ENCODE measurements at regions not wholly inside any gene's neighbourhood (a gene's known extent, or its start where the extent isn't known, plus 50 kb on each side); places are given as distances from the start of the nearest gene placed in this dataset.
"Not testable (repeated sequence)": the region's sequence is repeated elsewhere in the genome, so short reads cannot be mapped to it uniquely, and the experiment has no call there.

DNA sequence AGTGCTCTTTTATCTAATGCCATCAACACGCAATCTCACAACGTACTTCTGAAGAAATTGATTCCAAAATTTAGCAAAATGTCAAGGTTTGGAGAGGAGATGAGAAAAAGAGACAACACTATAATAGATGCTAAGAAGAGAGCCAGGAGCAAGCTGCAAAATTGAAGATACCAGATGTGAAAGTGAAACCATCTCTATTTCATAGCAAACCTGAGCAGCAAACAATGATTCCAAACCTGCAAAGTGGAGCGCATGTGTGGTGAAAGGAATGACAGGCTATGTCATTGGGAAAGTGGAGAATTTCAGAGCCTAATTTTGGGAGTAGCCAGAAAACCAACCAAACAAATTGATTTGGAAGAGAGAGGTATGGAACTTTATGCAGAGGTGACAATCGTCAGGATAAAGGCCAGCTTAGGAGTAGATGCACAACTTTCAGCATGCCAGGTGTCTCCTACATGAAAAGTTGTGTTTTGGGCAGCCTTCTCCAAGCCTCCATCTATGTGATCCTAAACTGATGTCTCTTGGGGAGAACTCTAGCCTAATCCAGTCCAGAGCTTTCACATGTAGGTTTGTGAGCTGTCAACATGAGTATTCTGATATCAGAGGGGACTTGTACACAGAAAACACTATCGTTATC lies 158.4 kb upstream of the FNDC3A start:
- H3K4me3 ChIP-seq, result peak overlapping the region in 2 of 3 donors; percentile 10
- H3K4me1 ChIP-seq, result peaks cover 0 to 9% (median 5%) of the 10 kb centered on the region in 4 donors
- ATAC-seq (peak; percentile 81 to 96 (median 86)), DNase-seq (no peak)
- intact Hi-C loops (cut with DNase I), result no loop called here
- no peak overlapping the region for H3K27ac ChIP-seq
- no peaks in the 10 kb centered on the region for H3K27me3 ChIP-seq
- TF ChIP-seq, protein P1, sequence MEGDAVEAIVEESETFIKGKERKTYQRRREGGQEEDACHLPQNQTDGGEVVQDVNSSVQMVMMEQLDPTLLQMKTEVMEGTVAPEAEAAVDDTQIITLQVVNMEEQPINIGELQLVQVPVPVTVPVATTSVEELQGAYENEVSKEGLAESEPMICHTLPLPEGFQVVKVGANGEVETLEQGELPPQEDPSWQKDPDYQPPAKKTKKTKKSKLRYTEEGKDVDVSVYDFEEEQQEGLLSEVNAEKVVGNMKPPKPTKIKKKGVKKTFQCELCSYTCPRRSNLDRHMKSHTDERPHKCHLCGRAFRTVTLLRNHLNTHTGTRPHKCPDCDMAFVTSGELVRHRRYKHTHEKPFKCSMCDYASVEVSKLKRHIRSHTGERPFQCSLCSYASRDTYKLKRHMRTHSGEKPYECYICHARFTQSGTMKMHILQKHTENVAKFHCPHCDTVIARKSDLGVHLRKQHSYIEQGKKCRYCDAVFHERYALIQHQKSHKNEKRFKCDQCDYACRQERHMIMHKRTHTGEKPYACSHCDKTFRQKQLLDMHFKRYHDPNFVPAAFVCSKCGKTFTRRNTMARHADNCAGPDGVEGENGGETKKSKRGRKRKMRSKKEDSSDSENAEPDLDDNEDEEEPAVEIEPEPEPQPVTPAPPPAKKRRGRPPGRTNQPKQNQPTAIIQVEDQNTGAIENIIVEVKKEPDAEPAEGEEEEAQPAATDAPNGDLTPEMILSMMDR (IDR thresholded peaks at IDR 0.05), result no peak
- TF ChIP-seq POLR2A (IDR thresholded peaks at IDR 0.05), result no peak
- H3K36me3 ChIP-seq, result no peaks in the 10 kb centered on the region
- H3K9me3 ChIP-seq, result no peaks in the 10 kb centered on the region
- 42% methylated on average over 5 of the region's 5 CpGs for WGBS (ENCODE audit: insufficient coverage, low coverage, low lambda C conversion rate, missing lambda C conversion rate)

DNA sequence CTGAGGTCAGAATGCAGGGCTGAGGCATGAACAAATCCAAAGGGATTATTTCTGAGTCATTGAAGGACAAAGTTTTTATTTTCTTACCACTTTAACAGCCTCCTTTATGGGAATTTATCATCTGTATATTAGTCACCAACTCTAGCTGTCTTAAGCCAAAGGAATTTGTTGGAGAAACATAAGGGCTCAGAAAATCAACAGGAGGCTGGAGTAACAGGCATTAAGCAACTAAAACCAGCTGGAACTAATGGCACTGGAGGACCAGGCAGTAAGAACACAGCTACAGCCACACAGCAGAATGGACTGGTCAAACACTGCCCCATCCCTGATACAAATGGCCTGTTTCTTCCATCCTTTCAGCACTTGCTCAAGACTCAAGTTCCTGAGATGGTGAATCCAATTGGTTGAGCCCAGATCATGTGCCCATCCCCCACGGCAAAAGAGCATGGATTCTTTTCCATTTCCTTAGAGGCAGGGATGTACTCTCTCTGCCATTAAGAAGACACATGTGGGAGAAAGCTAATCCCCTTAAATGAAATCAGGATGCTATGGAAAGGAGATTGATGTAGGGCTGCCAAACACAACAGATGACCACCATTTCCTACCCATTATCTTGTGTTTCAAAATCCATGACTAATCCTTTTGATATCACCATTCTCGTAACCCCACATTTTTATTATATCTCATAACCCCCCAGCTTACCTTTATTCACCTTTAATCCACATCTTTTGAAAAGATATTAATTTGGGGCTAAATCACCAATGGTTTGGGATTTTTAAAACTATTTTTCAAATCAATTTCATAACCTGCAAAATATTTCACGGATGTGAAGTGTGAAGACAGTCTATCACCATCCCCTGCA lies 157.0 kb upstream of the FNDC3A start:
- DNase-seq, result no peak

DNA sequence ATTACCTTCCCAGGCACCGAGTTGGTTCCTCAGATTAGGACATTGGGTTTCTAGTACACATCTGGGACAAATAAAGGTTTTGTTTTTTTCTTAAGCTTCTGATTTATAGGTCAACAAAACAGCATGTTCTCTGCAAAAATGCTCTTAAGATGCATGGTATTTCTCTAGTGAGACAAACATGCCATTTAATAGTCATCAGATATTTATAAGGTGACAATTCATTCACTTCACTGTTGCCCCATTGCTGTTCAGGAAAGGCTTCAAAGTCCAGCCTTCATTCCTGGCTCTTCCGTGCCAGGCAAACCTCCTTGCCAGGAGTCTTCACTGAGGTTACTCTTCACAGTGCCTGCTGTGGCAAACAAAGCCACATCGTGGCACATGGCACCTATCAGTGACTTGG lies 156.3 kb upstream of the FNDC3A start:
- H3K27ac ChIP-seq, result no peak overlapping the region
- H3K36me3 ChIP-seq, result no peaks in the 10 kb centered on the region
- peaks cover 0 to 9% (median 5%) of the 10 kb centered on the region in 4 donors for H3K4me1 ChIP-seq
- TF ChIP-seq, protein P1 (IDR thresholded peaks at IDR 0.05), result no peak
- TF ChIP-seq POLR2A (IDR thresholded peaks at IDR 0.05), result no peak
- 54% methylated on average over 3 of the region's 3 CpGs for WGBS (ENCODE audit: insufficient coverage, low coverage, low lambda C conversion rate, missing lambda C conversion rate)
- no peaks in the 10 kb centered on the region for H3K27me3 ChIP-seq
- intact Hi-C loops (cut with DNase I), result no loop called here
- peak in 2 of 4 donors; percentile 10 to 40 for ATAC-seq
- no peaks in the 10 kb centered on the region for H3K9me3 ChIP-seq
- H3K4me3 ChIP-seq, result no peak overlapping the region
- DNase-seq, result no peak

More for the DNA sequence above, 157.0 kb upstream of the FNDC3A start:
- peaks cover 0 to 9% (median 5%) of the 10 kb centered on the region in 4 donors for H3K4me1 ChIP-seq
- no peaks in the 10 kb centered on the region for H3K36me3 ChIP-seq
- TF ChIP-seq POLR2A (IDR thresholded peaks at IDR 0.05), result no peak
- TF ChIP-seq, protein P1 (IDR thresholded peaks at IDR 0.05), result no peak
- H3K27me3 ChIP-seq, result no peaks in the 10 kb centered on the region
- WGBS (ENCODE audit: insufficient coverage, low coverage, low lambda C conversion rate, missing lambda C conversion rate), result 79% methylated on average over 3 of the region's 3 CpGs
- H3K4me3 ChIP-seq, result no peak overlapping the region
- no peak for ATAC-seq
- H3K9me3 ChIP-seq, result no peaks in the 10 kb centered on the region
- H3K27ac ChIP-seq, result no peak overlapping the region
- intact Hi-C loops (cut with DNase I), result no loop called here

DNA sequence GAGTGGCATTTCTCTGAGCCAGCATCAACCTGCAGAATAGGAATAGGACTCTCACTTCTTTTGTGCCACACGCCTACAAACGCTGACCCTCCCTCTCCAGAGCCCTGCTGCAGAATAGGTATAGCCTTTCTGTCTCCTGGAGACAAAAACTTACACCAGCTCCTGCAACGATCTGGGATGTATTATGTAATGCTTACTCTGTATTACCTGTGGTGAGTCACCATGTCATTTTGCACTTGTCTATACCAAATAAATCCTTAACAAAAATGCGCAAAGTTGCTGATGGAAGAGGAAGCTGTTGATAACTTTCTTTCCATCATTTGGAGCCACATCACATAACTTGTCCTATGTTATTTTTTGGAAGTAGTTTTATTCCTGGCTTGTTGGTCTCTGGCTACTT lies 155.8 kb upstream of the FNDC3A start:
- no peak for DNase-seq

DNA sequence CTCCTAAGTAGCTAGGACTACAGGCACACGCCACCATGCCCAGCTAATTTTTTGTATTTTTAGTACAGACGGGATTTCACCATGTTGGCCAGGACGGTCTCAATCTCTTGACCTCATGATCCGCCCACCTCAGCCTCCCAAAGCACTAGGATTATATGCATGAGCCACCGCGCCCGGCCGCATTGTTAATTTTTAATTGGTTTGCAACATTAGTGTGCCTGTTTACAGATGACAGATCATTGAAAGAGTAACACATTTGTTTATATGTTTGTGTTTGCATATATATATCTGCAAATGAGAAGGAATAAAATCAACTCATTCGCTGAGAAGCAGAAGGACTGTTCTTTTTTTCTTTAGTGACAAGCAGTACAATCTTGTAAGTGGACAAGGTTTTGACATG lies 152.2 kb upstream of the FNDC3A start:
- 84% methylated on average over 9 of the region's 9 CpGs for WGBS (ENCODE audit: insufficient coverage, low coverage, low lambda C conversion rate, missing lambda C conversion rate)
- intact Hi-C loops (cut with DNase I); H3K36me3 ChIP-seq; H3K27me3 ChIP-seq; ATAC-seq; H3K27ac ChIP-seq; H3K4me3 ChIP-seq; H3K9me3 ChIP-seq; DNase-seq; H3K4me1 ChIP-seq: not testable (repeated sequence)

More for the DNA sequence above, 155.8 kb upstream of the FNDC3A start:
- ATAC-seq, result peak in 1 of 4 donors; percentile 29
- Histone ChIP-seq H3K36me3 (no peaks in the 10 kb centered on the region), H3K27me3 (no peaks in the 10 kb centered on the region), H3K4me3 (no peak overlapping the region), H3K9me3 (no peaks in the 10 kb centered on the region), H3K4me1 (peaks cover 0 to 13% (median 5%) of the 10 kb centered on the region in 4 donors), H3K27ac (no peak overlapping the region)
- TF ChIP-seq, protein P1 (IDR thresholded peaks at IDR 0.05), result no peak
- no peak for TF ChIP-seq POLR2A (IDR thresholded peaks at IDR 0.05)
- 74% methylated on average over 4 of the region's 4 CpGs for WGBS (ENCODE audit: insufficient coverage, low coverage, low lambda C conversion rate, missing lambda C conversion rate)
- intact Hi-C loops (cut with DNase I), result no loop called here

Measured in right lobe of liver (tissue), 6 donors.